ENCODE measurements at regions not wholly inside any gene's neighbourhood (a gene's known extent, or its start where the extent isn't known, plus 50 kb on each side); places are given as distances from the start of the nearest gene placed in this dataset.
A peak's percentile ranks its signal among the peaks of the same experiment; 100 is the strongest.

GRCh38 chr1:189816558-189816957 lies 661.1 kb downstream of the BRINP3 start:
- ATAC-seq (no peak), DNase-seq (no peak)
- Mint-ChIP-seq H3K27ac (no peak overlapping the region), H3K36me3 (ENCODE audit: low read depth) (no peaks in the 10 kb centered on the region), H3K9me3 (no peaks in the 10 kb centered on the region), H3K27me3 (no peaks in the 10 kb centered on the region), H3K4me3 (no peak overlapping the region), H3K4me1 (no peaks in the 10 kb centered on the region)

DNA sequence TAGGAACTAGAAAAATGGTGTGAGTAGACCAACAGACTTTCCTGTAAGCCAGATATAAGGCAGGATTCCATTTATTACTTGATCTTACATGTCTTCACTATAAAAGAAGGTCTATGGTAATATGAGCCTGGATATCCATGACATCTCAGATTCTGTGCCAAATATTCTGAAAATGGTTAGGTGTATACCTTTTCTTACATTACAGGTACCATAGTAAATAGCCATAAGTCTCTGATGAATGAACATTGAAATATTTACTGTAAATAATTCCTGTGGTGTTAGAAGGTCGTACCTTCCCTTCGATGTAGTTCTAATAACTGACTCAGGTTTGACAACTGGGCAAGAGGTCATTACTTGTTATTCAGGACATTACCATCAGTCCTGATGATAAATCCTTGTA lies 657.9 kb downstream of the BRINP3 start:
- Mint-ChIP-seq H3K9me3 (peaks cover 4% of the 10 kb centered on the region), H3K36me3 (ENCODE audit: low read depth) (no peaks in the 10 kb centered on the region), H3K4me3 (no peak overlapping the region), H3K27me3 (no peaks in the 10 kb centered on the region), H3K4me1 (no peaks in the 10 kb centered on the region), H3K27ac (no peak overlapping the region)
- no peak for ATAC-seq
- DNase-seq: no peak

GRCh38 chr1:189821833-189822232 lies 655.8 kb downstream of the BRINP3 start:
- H3K4me3 Mint-ChIP-seq: no peak overlapping the region
- H3K36me3 Mint-ChIP-seq (ENCODE audit: low read depth): no peaks in the 10 kb centered on the region

DNA sequence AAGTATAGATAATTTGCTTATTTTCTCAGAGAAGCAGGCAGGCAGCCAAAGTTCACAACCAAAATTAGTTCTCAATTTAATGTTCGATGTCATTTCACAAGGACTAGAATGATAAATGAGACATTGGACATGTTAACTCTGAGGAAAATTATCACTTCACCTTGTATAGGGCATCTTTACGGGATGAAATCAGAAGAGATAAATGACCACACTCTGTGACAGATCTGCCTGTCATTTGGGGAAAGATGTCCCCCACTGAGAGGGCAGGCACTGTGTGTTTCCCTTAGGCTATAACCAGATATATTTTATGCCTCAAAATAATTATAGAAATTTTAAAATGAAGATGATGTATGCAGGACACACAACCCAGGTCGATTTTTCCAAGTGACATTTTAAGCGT lies 642.9 kb downstream of the BRINP3 start:
- H3K36me3 Mint-ChIP-seq (ENCODE audit: low read depth): no peaks in the 10 kb centered on the region
- no peak for ATAC-seq
- no peaks in the 10 kb centered on the region for H3K4me1 Mint-ChIP-seq

More at GRCh38 chr1:189821833-189822232, 655.8 kb downstream of the BRINP3 start:
- DNase-seq (no peak), ATAC-seq (no peak)
- Mint-ChIP-seq H3K27me3 (no peaks in the 10 kb centered on the region), H3K9me3 (peaks cover 6% of the 10 kb centered on the region), H3K4me1 (no peaks in the 10 kb centered on the region), H3K27ac (no peak overlapping the region)

DNA sequence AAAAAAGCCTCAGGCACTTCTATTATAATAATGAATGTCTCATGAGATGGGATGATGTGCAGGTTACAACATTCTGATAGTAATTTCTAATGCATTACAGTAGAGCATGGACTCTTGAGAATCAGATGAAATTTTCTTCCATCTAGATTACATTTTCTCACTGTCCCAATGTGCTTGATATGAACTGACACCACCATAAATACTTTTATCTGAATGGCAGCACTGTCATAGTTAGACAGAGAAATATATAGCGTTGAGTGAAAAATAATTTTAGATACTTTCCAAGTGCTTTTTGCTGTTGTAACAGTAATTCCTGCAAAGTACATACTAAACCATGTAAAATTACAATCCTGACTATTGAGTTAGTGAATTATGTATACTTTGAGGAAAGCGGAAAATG lies 630.1 kb downstream of the BRINP3 start:
- Mint-ChIP-seq H3K4me1 (no peaks in the 10 kb centered on the region), H3K27ac (no peak overlapping the region), H3K4me3 (no peak overlapping the region), H3K27me3 (no peaks in the 10 kb centered on the region), H3K36me3 (ENCODE audit: low read depth) (no peaks in the 10 kb centered on the region), H3K9me3 (peaks cover 6% of the 10 kb centered on the region)
- DNase-seq (no peak), ATAC-seq (no peak)

More for the DNA sequence above, 642.9 kb downstream of the BRINP3 start:
- H3K27me3 Mint-ChIP-seq: no peaks in the 10 kb centered on the region
- no peak overlapping the region for H3K27ac Mint-ChIP-seq
- no peak for DNase-seq
- peaks cover 18% of the 10 kb centered on the region for H3K9me3 Mint-ChIP-seq
- no peak overlapping the region for H3K4me3 Mint-ChIP-seq

DNA sequence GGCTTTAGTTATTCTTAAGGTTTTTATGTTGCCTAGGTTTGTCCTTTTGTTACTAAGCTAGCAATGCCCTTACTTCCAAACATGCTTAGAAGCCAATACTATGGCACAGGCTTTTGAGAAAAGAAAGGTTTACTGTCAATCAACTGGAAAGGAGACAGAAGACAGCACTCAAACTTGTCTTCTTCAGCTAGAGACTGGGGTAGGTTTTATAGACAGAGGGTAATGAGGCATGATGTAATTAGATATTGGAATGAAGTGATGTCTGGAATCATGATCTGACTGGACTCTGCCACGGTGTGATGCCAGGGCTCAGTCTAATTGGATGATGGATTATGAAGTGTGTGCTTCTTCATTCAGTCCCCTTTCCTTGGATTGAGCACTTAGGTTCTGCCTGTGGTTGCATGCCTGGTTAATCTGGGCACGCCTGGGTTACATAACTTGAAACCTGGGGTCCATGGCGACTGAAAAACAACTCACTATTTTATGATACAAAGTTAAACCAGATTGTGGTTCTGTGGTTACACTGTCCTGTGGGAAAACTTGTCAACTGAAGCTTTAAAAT lies 625.8 kb downstream of the BRINP3 start:
- H3K27me3 Mint-ChIP-seq: no peaks in the 10 kb centered on the region
- no peak overlapping the region for H3K4me3 Mint-ChIP-seq
- no peaks in the 10 kb centered on the region for H3K4me1 Mint-ChIP-seq
- no peak overlapping the region for H3K27ac Mint-ChIP-seq
- DNase-seq (no peak), ATAC-seq (no peak)
- H3K36me3 Mint-ChIP-seq (ENCODE audit: low read depth): no peaks in the 10 kb centered on the region
- H3K9me3 Mint-ChIP-seq: peaks cover 32% of the 10 kb centered on the region

DNA sequence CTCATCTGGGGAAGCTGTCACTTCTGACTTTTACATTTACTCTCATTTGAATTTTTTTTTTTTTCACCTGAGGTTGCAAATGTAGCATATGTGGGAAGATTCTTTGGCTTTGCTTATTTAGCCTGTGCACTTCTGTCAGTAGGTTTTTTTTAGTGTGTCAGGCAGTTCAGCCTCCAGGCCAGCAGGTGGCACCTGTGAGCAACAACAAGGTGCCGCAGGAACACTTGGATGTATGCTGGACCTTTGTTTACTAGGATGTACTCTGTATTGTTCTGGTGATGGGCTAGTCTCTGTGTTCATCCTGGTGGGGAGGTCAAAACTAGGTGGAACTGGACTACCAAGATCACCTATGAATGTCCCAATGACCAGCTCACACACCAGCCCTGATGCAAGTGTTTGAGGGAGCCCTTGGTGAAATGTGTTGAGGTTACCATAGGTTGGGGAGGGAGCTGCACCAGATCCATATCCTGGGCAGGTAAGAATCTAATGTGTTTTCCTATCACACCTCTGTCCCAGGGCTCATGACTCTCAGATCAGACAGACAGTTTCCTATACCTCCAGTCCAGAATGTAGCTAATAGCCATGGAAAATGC lies 618.2 kb downstream of the BRINP3 start:
- ATAC-seq: no peak
- DNase-seq: peak; percentile 34
- Mint-ChIP-seq H3K4me1 (no peaks in the 10 kb centered on the region), H3K4me3 (no peak overlapping the region), H3K27me3 (no peaks in the 10 kb centered on the region), H3K27ac (no peak overlapping the region), H3K9me3 (peaks cover 34% of the 10 kb centered on the region), H3K36me3 (ENCODE audit: low read depth) (no peaks in the 10 kb centered on the region)

DNA sequence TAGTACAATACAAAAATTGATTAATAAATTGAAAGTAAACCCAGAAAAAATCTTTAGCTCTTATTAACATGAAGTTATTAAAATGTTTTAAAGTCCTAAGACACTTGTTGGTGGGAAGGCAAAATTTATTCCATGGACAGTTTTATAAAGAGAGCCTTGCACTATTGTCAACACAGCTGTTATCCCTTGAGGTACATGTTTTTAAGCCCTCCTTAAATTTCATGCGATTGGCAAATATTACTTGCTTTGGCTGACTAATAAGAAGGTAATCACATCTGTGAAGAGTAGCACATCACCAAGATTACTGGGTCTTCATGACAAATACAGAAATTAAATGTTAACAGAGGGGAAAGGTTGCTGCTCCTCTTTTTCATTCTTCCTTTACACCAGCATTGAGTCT lies 611.1 kb downstream of the BRINP3 start:
- Mint-ChIP-seq H3K36me3 (ENCODE audit: low read depth) (no peaks in the 10 kb centered on the region), H3K4me3 (no peak overlapping the region)

DNA sequence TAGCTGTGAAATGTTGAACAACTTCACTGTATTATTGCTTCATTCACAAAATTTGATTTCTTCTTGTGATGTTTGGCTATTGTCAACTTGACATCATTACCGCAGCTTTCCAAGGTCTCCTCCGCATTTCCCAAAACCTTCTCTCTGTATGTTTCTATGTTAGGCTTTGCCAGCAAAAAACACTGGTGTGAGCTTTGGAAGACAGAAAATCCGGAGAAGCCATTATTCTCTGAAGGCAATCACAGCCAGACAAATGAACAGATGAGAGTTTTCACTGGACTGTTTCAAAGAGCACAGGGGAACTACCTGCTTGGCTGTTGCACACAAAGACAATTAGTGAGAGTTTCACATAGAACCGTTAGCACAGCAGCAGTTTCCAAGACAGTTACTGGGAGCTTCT lies 609.6 kb downstream of the BRINP3 start:
- DNase-seq (no peak), ATAC-seq (no peak)
- Mint-ChIP-seq H3K4me3 (no peak overlapping the region), H3K36me3 (ENCODE audit: low read depth) (no peaks in the 10 kb centered on the region), H3K27me3 (no peaks in the 10 kb centered on the region), H3K4me1 (no peaks in the 10 kb centered on the region), H3K9me3 (peaks cover 5% of the 10 kb centered on the region), H3K27ac (no peak overlapping the region)

More for the DNA sequence above, 611.1 kb downstream of the BRINP3 start:
- no peaks in the 10 kb centered on the region for H3K27me3 Mint-ChIP-seq
- DNase-seq: no peak
- no peaks in the 10 kb centered on the region for H3K4me1 Mint-ChIP-seq
- no peak overlapping the region for H3K27ac Mint-ChIP-seq
- H3K9me3 Mint-ChIP-seq: peaks cover 9% of the 10 kb centered on the region
- no peak for ATAC-seq

DNA sequence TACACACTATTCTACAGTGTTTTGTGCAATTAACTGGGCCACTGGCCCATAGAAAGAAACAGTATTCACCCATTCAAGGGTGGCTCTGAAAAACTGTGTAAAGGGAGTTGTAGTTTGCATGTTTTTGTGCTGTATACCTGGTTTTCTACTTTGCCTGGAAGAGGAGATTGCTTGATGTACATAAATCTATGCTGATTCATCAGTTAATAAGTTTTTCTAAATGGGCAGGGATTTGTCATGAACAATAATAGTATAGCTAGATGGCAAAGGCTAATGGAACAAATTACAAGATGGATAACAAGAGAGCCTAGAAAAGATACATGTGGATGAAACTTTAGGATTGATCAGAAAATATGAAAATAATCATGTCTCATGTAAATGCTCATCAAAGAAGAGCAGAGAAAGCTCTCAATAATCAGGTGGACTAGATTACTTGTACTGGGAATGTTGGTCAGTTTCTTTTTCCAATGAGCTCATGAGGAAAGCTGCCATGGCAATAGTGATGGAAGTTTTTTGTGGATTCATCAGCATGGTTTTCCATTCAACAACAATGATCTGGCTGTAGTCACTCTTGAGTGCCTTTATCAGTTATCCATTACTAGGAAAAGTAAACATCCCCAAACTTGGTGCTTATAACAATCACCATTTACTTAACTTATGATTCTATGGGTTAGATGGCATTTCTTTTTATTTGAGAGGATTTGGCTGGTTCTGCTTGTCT lies 602.8 kb downstream of the BRINP3 start:
- no peaks in the 10 kb centered on the region for H3K4me1 Mint-ChIP-seq
- ATAC-seq (no peak), DNase-seq (no peak)
- no peak overlapping the region for H3K27ac Mint-ChIP-seq
- H3K27me3 Mint-ChIP-seq: no peaks in the 10 kb centered on the region
- peaks cover 8% of the 10 kb centered on the region for H3K9me3 Mint-ChIP-seq
- H3K4me3 Mint-ChIP-seq: no peak overlapping the region
- H3K36me3 Mint-ChIP-seq (ENCODE audit: low read depth): no peaks in the 10 kb centered on the region

- Mint-ChIP-seq H3K9me3 (peaks cover 12% of the 10 kb centered on the region), H3K36me3 (ENCODE audit: low read depth) (no peaks in the 10 kb centered on the region), H3K4me3 (no peak overlapping the region), H3K27me3 (no peaks in the 10 kb centered on the region), H3K4me1 (no peaks in the 10 kb centered on the region), H3K27ac (no peak overlapping the region)
- no peak for DNase-seq
- no peak for ATAC-seq
Observed at GRCh38 chr1:189880135-189880534, 597.5 kb downstream of the BRINP3 start.

GRCh38 chr1:189899686-189900425 lies 577.8 kb downstream of the BRINP3 start:
- Mint-ChIP-seq H3K4me1 (no peaks in the 10 kb centered on the region), H3K4me3 (no peak overlapping the region), H3K27ac (no peak overlapping the region), H3K9me3 (peaks cover 12% of the 10 kb centered on the region), H3K36me3 (ENCODE audit: low read depth) (no peaks in the 10 kb centered on the region), H3K27me3 (no peaks in the 10 kb centered on the region)
- no peak for ATAC-seq
- no peak for DNase-seq

GRCh38 chr1:189904509-189904908 lies 573.2 kb downstream of the BRINP3 start:
- ATAC-seq (no peak), DNase-seq (no peak)
- Mint-ChIP-seq H3K27me3 (no peaks in the 10 kb centered on the region), H3K36me3 (ENCODE audit: low read depth) (no peaks in the 10 kb centered on the region), H3K4me3 (no peak overlapping the region), H3K9me3 (peaks cover 23% of the 10 kb centered on the region), H3K4me1 (no peaks in the 10 kb centered on the region), H3K27ac (no peak overlapping the region)

DNA sequence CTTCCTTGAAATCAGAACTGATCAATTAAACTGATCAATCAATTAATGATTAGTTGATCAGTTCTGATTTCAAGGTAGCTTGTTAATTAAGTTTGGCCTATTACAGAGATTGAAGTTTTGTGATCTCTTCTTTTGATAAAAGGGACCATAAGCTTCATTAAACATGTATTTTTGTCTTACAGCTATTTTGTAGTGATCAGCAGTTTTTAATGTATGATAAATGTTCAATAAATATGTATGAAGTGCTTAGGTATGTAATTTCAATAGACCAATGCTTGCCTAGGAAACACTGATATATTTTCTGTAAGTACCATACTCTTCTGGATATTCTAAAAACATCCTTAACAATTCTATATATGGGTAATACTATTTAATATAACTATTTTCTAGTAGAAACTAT lies 569.6 kb downstream of the BRINP3 start:
- ATAC-seq: no peak
- no peak overlapping the region for H3K4me3 Mint-ChIP-seq
- no peaks in the 10 kb centered on the region for H3K36me3 Mint-ChIP-seq (ENCODE audit: low read depth)
- DNase-seq: no peak
- no peak overlapping the region for H3K27ac Mint-ChIP-seq
- H3K4me1 Mint-ChIP-seq: no peaks in the 10 kb centered on the region
- H3K9me3 Mint-ChIP-seq: peaks cover 36% of the 10 kb centered on the region
- H3K27me3 Mint-ChIP-seq: no peaks in the 10 kb centered on the region

- no peak overlapping the region for H3K27ac Mint-ChIP-seq
- no peak overlapping the region for H3K4me3 Mint-ChIP-seq
- no peaks in the 10 kb centered on the region for H3K4me1 Mint-ChIP-seq
- no peaks in the 10 kb centered on the region for H3K36me3 Mint-ChIP-seq (ENCODE audit: low read depth)
- ATAC-seq: no peak
- peaks cover 32% of the 10 kb centered on the region for H3K9me3 Mint-ChIP-seq
- no peak for DNase-seq
- H3K27me3 Mint-ChIP-seq: no peaks in the 10 kb centered on the region
Observed at GRCh38 chr1:189921613-189922012, 556.1 kb downstream of the BRINP3 start.

Measured in activated naive CD8-positive, alpha-beta T cell treated with anti-CD3 and anti-CD28 coated beads, Interleukin-2, amount 50 U/mL, for 24 hours (primary cell).